DND-41 (cell line): ENCODE measurements at regions not wholly inside any gene's neighbourhood (a gene's known extent, or its start where the extent isn't known, plus 50 kb on each side); places are given as distances from the start of the nearest gene placed in this dataset.

Source experiments
- EZH2 ChIP-seq: IDR thresholded peaks from 3 replicates; pipeline ENCODE4 v1.6.1; 2012; ENCODE audit warnings: borderline replicate concordance, low read depth, mild to moderate bottlenecking, moderate library complexity, low read length, inconsistent platforms; ENCODE audit not compliant: severe bottlenecking
- TF ChIP-seq, protein P1 (sequence below): IDR thresholded peaks from 2 replicates; pipeline ENCODE4 v1.5.1; 2012; ENCODE audit warnings: borderline replicate concordance, low read length, moderate library complexity, mild to moderate bottlenecking; ENCODE audit not compliant: poor library complexity, severe bottlenecking; ENCODE audit errors: extremely low read depth

DNA sequence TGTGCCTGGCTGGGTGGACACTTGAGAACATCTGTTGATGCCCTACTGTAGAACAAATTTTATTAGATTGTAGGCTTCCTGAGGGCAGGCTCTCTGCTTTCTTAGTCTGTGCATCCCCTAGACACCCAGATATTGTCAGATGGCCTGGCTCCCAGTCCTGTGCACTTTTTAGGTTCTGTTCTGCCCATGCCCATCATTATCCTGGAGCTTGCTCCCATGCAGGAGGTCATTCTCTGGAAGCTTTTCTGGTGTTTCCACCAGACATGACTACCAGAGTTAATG lies 213.3 kb downstream of the MYCN start:
- TF ChIP-seq, protein P1, sequence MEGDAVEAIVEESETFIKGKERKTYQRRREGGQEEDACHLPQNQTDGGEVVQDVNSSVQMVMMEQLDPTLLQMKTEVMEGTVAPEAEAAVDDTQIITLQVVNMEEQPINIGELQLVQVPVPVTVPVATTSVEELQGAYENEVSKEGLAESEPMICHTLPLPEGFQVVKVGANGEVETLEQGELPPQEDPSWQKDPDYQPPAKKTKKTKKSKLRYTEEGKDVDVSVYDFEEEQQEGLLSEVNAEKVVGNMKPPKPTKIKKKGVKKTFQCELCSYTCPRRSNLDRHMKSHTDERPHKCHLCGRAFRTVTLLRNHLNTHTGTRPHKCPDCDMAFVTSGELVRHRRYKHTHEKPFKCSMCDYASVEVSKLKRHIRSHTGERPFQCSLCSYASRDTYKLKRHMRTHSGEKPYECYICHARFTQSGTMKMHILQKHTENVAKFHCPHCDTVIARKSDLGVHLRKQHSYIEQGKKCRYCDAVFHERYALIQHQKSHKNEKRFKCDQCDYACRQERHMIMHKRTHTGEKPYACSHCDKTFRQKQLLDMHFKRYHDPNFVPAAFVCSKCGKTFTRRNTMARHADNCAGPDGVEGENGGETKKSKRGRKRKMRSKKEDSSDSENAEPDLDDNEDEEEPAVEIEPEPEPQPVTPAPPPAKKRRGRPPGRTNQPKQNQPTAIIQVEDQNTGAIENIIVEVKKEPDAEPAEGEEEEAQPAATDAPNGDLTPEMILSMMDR = no peak
- no peak for TF ChIP-seq EZH2
